Neural cell (in vitro differentiated cells): ENCODE measurements at regions not wholly inside any gene's neighbourhood (a gene's known extent, or its start where the extent isn't known, plus 50 kb on each side); places are given as distances from the start of the nearest gene placed in this dataset.

Experiments used
- H2AFZ ChIP-seq: fragments of 200-600, 300-800 bp; sonication (generic), shearing (Covaris generic); 2 replicates; pipeline ENCODE4 v1.6.0; 2014; ENCODE audit warnings: low read depth, mild to moderate bottlenecking, antibody characterized with exemption, low read length, moderate library complexity
- H3F3A ChIP-seq: fragments of 200-600 bp; shearing (Covaris generic); 2 replicates; pipeline ENCODE4 v1.6.1; 2016; ENCODE audit warnings: mild to moderate bottlenecking, moderate library complexity, mixed read lengths, antibody characterized with exemption, low read length; ENCODE audit not compliant: insufficient read depth, poor library complexity, severe bottlenecking
- H3K27ac ChIP-seq: fragments of 200-600, 300-800 bp; sonication (generic), shearing (Covaris generic); 2 replicates; pipeline ENCODE4 v1.5.1; 2014; ENCODE audit warnings: mild to moderate bottlenecking, low read length, moderate library complexity
- H3K27me3 ChIP-seq: fragments of 300-800, 200-600 bp; sonication (generic), shearing (Covaris generic); 2 replicates; pipeline ENCODE4 v1.6.0; 2014; ENCODE audit warnings: mild to moderate bottlenecking, low read depth, low read length, moderate library complexity; ENCODE audit not compliant: insufficient read depth
- H3K36me3 ChIP-seq: fragments of 300-800, 200-600 bp; sonication (generic), shearing (Covaris generic); 2 replicates; pipeline ENCODE4 v1.5.1; 2014; ENCODE audit warnings: mild to moderate bottlenecking, antibody characterized with exemption, low read length, moderate library complexity; ENCODE audit not compliant: insufficient read depth
- H3K4me2 ChIP-seq: fragments of 300-800, 200-600 bp; sonication (generic), shearing (Covaris generic); 2 replicates; pipeline ENCODE4 v1.6.0; 2014; ENCODE audit warnings: mild to moderate bottlenecking, low read length
- H3K4me3 ChIP-seq: fragments of 300-800, 200-600 bp; sonication (generic), shearing (Covaris generic); 2 replicates; pipeline ENCODE4 v1.5.1; 2014; ENCODE audit warnings: mild to moderate bottlenecking, low read length, moderate library complexity
- H3K79me2 ChIP-seq: fragments of 200-600 bp; shearing (Covaris generic); replicated peaks from 2 replicates; pipeline ENCODE4 v1.6.0; 2014; ENCODE audit warnings: mild to moderate bottlenecking, low read length, moderate library complexity; ENCODE audit not compliant: insufficient read depth
- H3K9ac ChIP-seq: fragments of 300-800, 200-600 bp; sonication (generic), shearing (Covaris generic); 2 replicates; pipeline ENCODE4 v1.6.1; 2016; ENCODE audit warnings: mild to moderate bottlenecking, low read length, mixed read lengths
- H3K9me2 ChIP-seq: fragments of 200-600 bp; shearing (Covaris generic); 2 replicates; pipeline ENCODE4 v1.6.1; 2016; ENCODE audit warnings: mild to moderate bottlenecking, low read length, mixed read lengths; ENCODE audit not compliant: insufficient read depth
- H3K9me3 ChIP-seq: fragments of 200-600, 300-800 bp; sonication (generic), shearing (Covaris generic); 2 replicates; pipeline ENCODE4 v1.6.1; 2016; ENCODE audit warnings: mild to moderate bottlenecking, mixed run types, low read length, moderate library complexity, mixed read lengths
- H4K20me1 ChIP-seq: fragments of 200-600 bp; shearing (Covaris generic); 2 replicates; pipeline ENCODE4 v1.6.1; 2016; ENCODE audit warnings: mild to moderate bottlenecking, mixed run types; ENCODE audit not compliant: insufficient read depth
- EP300 ChIP-seq: fragments of 450-650 bp; conservative IDR thresholded peaks from 2 replicates; pipeline ENCODE4 v1.6.1; 2014; ENCODE audit warnings: antibody characterized with exemption, mild to moderate bottlenecking, moderate library complexity; ENCODE audit not compliant: poor library complexity, severe bottlenecking
- EZH2 ChIP-seq: fragments of 200-600, 300-800 bp; shearing (Covaris generic), sonication (generic); IDR thresholded peaks from 2 replicates; pipeline ENCODE4 v1.6.1; 2014; ENCODE audit warnings: antibody characterized with exemption, low read length, borderline replicate concordance, mild to moderate bottlenecking; ENCODE audit not compliant: insufficient read depth, poor library complexity, severe bottlenecking
- MXI1 ChIP-seq: fragments of 450-650 bp; conservative IDR thresholded peaks from 2 replicates; pipeline ENCODE4 v1.6.1; 2014; ENCODE audit warnings: antibody characterized with exemption, mild to moderate bottlenecking; ENCODE audit not compliant: poor library complexity, severe bottlenecking
- POLR2AphosphoS5 ChIP-seq: IDR thresholded peaks from 2 replicates; pipeline ENCODE4 v1.6.1; 2012
- RAD21 ChIP-seq: fragments of 450-650 bp; conservative IDR thresholded peaks from 2 replicates; pipeline ENCODE4 v1.6.1; 2014; ENCODE audit warnings: antibody characterized with exemption, mild to moderate bottlenecking, moderate library complexity
- SMC3 ChIP-seq: fragments of 450-650 bp; conservative IDR thresholded peaks from 2 replicates; pipeline ENCODE4 v1.6.1; 2014; ENCODE audit warnings: antibody characterized with exemption, mild to moderate bottlenecking, moderate library complexity; ENCODE audit not compliant: poor library complexity
- TAF1 ChIP-seq: IDR thresholded peaks from 2 replicates; pipeline ENCODE4 v1.6.1; 2012; ENCODE audit warnings: low read depth
- TF ChIP-seq, protein P1 (sequence below): IDR thresholded peaks from 2 replicates; pipeline ENCODE4 v1.6.1; 2012; ENCODE audit warnings: borderline replicate concordance
- TF ChIP-seq, protein P2 (sequence below): fragments of 450-650 bp; IDR thresholded peaks from 2 replicates; pipeline ENCODE4 v1.5.1; 2014; ENCODE audit warnings: antibody characterized with exemption, mild to moderate bottlenecking, moderate library complexity; ENCODE audit not compliant: poor library complexity, severe bottlenecking

DNA sequence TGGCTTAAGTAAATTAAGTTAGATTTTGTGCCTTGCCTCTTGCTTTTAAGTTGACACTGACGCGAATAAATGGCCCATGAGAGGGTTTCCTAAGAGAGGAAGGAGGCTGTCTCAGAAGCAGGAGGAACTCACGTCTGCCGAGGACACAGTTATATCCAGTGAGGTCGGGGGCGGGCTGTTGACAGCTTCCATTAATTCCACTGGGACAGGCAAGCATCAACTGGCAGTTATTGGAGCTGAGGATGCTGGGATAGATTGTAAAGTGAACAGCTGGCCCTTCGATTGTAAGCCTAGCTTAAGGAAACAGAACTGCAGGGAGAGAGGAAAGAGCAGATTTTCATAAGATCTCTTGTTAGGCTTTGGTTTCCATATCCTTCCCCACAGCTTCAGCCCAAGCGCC is 399.2 kb downstream of the IPO8 start:
- Histone ChIP-seq H3K27ac (no peak overlapping the region), H3K27me3 (no peaks in the 10 kb centered on the region), H3K79me2 (no peaks in the 10 kb centered on the region), H3K36me3 (no peaks in the 10 kb centered on the region), H3K4me2 (no peak overlapping the region), H4K20me1 (no peaks in the 10 kb centered on the region), H2AFZ (no peak overlapping the region), H3K9me2 (no peaks in the 10 kb centered on the region), H3K9me3 (no peaks in the 10 kb centered on the region), H3F3A (no peaks in the 10 kb centered on the region), H3K9ac (no peak overlapping the region), H3K4me3 (no peak overlapping the region)
- TF ChIP-seq POLR2AphosphoS5 (no peak), EP300 (no peak), RAD21 (no peak), SMC3 (no peak), MXI1 (no peak), EZH2 (no peak), TAF1 (no peak)
- TF ChIP-seq, protein P1, sequence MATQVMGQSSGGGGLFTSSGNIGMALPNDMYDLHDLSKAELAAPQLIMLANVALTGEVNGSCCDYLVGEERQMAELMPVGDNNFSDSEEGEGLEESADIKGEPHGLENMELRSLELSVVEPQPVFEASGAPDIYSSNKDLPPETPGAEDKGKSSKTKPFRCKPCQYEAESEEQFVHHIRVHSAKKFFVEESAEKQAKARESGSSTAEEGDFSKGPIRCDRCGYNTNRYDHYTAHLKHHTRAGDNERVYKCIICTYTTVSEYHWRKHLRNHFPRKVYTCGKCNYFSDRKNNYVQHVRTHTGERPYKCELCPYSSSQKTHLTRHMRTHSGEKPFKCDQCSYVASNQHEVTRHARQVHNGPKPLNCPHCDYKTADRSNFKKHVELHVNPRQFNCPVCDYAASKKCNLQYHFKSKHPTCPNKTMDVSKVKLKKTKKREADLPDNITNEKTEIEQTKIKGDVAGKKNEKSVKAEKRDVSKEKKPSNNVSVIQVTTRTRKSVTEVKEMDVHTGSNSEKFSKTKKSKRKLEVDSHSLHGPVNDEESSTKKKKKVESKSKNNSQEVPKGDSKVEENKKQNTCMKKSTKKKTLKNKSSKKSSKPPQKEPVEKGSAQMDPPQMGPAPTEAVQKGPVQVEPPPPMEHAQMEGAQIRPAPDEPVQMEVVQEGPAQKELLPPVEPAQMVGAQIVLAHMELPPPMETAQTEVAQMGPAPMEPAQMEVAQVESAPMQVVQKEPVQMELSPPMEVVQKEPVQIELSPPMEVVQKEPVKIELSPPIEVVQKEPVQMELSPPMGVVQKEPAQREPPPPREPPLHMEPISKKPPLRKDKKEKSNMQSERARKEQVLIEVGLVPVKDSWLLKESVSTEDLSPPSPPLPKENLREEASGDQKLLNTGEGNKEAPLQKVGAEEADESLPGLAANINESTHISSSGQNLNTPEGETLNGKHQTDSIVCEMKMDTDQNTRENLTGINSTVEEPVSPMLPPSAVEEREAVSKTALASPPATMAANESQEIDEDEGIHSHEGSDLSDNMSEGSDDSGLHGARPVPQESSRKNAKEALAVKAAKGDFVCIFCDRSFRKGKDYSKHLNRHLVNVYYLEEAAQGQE = no peak
- TF ChIP-seq, protein P2, sequence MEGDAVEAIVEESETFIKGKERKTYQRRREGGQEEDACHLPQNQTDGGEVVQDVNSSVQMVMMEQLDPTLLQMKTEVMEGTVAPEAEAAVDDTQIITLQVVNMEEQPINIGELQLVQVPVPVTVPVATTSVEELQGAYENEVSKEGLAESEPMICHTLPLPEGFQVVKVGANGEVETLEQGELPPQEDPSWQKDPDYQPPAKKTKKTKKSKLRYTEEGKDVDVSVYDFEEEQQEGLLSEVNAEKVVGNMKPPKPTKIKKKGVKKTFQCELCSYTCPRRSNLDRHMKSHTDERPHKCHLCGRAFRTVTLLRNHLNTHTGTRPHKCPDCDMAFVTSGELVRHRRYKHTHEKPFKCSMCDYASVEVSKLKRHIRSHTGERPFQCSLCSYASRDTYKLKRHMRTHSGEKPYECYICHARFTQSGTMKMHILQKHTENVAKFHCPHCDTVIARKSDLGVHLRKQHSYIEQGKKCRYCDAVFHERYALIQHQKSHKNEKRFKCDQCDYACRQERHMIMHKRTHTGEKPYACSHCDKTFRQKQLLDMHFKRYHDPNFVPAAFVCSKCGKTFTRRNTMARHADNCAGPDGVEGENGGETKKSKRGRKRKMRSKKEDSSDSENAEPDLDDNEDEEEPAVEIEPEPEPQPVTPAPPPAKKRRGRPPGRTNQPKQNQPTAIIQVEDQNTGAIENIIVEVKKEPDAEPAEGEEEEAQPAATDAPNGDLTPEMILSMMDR = no peak

DNA sequence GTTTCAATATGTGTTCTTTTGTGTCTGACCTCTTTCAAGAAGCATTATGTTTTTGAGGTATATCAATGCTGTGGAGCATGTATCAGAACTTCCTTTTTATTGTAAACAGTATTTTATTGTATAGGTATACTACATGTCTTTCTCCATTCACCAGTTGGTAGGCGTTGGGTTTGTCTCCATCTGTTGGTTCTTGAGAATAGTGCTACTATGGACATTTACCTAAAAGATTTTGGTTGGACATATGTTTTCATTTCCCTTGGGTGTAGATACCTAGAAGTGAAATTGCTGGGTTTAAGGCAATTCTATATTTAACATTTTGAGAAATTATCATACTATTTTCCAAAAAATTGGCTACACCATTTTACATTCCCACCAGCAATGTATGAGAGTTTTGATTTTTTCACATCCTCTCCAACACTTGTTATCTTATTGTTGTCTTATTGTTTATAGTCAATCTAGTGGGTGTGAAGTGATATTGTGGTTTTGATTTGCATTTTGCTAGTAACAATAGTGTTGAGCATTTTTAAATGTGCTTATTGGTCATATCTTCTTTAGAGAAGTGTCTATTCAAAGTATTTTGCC is 409.2 kb downstream of the IPO8 start:
- Histone ChIP-seq H3K9ac (no peak overlapping the region), H3K4me3 (no peak overlapping the region), H3K4me2 (no peak overlapping the region), H3K9me2 (no peaks in the 10 kb centered on the region), H3K79me2 (no peaks in the 10 kb centered on the region), H4K20me1 (no peaks in the 10 kb centered on the region), H3K9me3 (no peaks in the 10 kb centered on the region), H3K36me3 (no peaks in the 10 kb centered on the region), H2AFZ (no peak overlapping the region), H3F3A (no peaks in the 10 kb centered on the region), H3K27me3 (no peaks in the 10 kb centered on the region), H3K27ac (no peak overlapping the region)
- TF ChIP-seq POLR2AphosphoS5 = no peak
- peak; percentile 79 for TF ChIP-seq RAD21
- no peak for TF ChIP-seq TAF1
- no peak for TF ChIP-seq MXI1
- TF ChIP-seq, protein P2 = peak; percentile 72
- peak; percentile 79 for TF ChIP-seq SMC3
- no peak for TF ChIP-seq EZH2
- TF ChIP-seq EP300 = no peak
- TF ChIP-seq, protein P1 = no peak
